Parathyroid adenoma (tissue), 2 donors: ENCODE measurements at regions not wholly inside any gene's neighbourhood (a gene's known extent, or its start where the extent isn't known, plus 50 kb on each side); places are given as distances from the start of the nearest gene placed in this dataset.
A peak's percentile ranks its signal among the peaks of the same experiment; 100 is the strongest.

Source experiments
- H2AFZ ChIP-seq: fragments of 300-600 bp; sonication (generic); one replicate; pipeline ENCODE4 v1.7.0; 2017; ENCODE audit warnings: antibody characterized with exemption, mild to moderate bottlenecking
- H3K27ac ChIP-seq: fragments of 300-600 bp; sonication (generic); one replicate; pipeline ENCODE4 v1.7.0; 2017
- H3K27me3 ChIP-seq: fragments of 300-600 bp; sonication (generic); one replicate; pipeline ENCODE4 v1.7.0; 2017; ENCODE audit warnings: low read length; ENCODE audit not compliant: control insufficient read depth, insufficient read depth
- H3K36me3 ChIP-seq: fragments of 300-600 bp; sonication (generic); one replicate; pipeline ENCODE4 v1.7.0; 2017; ENCODE audit warnings: low read length; ENCODE audit not compliant: control insufficient read depth, insufficient read depth
- H3K4me1 ChIP-seq: fragments of 300-600 bp; sonication (generic); one replicate; pipeline ENCODE4 v1.7.0; 2017; ENCODE audit warnings: control low read depth
- H3K4me2 ChIP-seq: fragments of 300-600 bp; sonication (generic); one replicate; pipeline ENCODE4 v1.7.0; 2017; ENCODE audit warnings: low read length
- H3K4me3 ChIP-seq: fragments of 300-600 bp; sonication (generic); one replicate; pipeline ENCODE4 v1.7.0; 2017; ENCODE audit warnings: low read depth, low read length
- H3K79me2 ChIP-seq: fragments of 300-600 bp; sonication (generic); one replicate; pipeline ENCODE4 v1.7.0; 2017; ENCODE audit warnings: control low read depth
- H3K9ac ChIP-seq: fragments of 300-600 bp; sonication (generic); one replicate; pipeline ENCODE4 v1.7.0; 2017; ENCODE audit warnings: mild to moderate bottlenecking
- H3K9me3 ChIP-seq: fragments of 300-600 bp; sonication (generic); one replicate; pipeline ENCODE4 v1.7.0; 2017; ENCODE audit warnings: low read length; ENCODE audit not compliant: control insufficient read depth
- CTCF ChIP-seq: fragments of 300-600 bp; sonication (generic); IDR thresholded peaks from one replicate; pipeline ENCODE4 v1.7.0; 2017; ENCODE audit warnings: antibody characterized with exemption, mild to moderate bottlenecking
- donor health status: primary hyperparathyroidism.

- H3K36me3 ChIP-seq: no peaks in the 10 kb centered on the region
Measured at GRCh38 chr2:172326211-172326509, 101.2 kb upstream of the ITGA6 start.

GRCh38 chr2:172328103-172328841 lies 99.1 kb upstream of the ITGA6 start:
- Histone ChIP-seq H3K27ac (no peak overlapping the region), H3K27me3 (no peaks in the 10 kb centered on the region), H2AFZ (no peak overlapping the region), H3K9ac (no peak overlapping the region), H3K4me1 (no peaks in the 10 kb centered on the region), H3K4me2 (no peak overlapping the region), H3K79me2 (no peaks in the 10 kb centered on the region), H3K9me3 (no peaks in the 10 kb centered on the region), H3K4me3 (no peak overlapping the region), H3K36me3 (no peaks in the 10 kb centered on the region)
- TF ChIP-seq CTCF: no peak

More at GRCh38 chr2:172326211-172326509, 101.2 kb upstream of the ITGA6 start:
- no peak overlapping the region for H3K4me2 ChIP-seq
- no peak overlapping the region for H2AFZ ChIP-seq
- no peaks in the 10 kb centered on the region for H3K9me3 ChIP-seq
- H3K79me2 ChIP-seq: no peaks in the 10 kb centered on the region
- no peaks in the 10 kb centered on the region for H3K27me3 ChIP-seq
- no peak overlapping the region for H3K27ac ChIP-seq
- TF ChIP-seq CTCF: no peak
- no peaks in the 10 kb centered on the region for H3K4me1 ChIP-seq
- H3K9ac ChIP-seq: no peak overlapping the region
- no peak overlapping the region for H3K4me3 ChIP-seq

- Histone ChIP-seq H3K27me3 (no peaks in the 10 kb centered on the region), H3K9ac (no peak overlapping the region), H3K27ac (peak overlapping the region; percentile 24), H2AFZ (no peak overlapping the region), H3K4me2 (no peak overlapping the region), H3K36me3 (no peaks in the 10 kb centered on the region), H3K9me3 (no peaks in the 10 kb centered on the region), H3K4me1 (no peaks in the 10 kb centered on the region), H3K79me2 (no peaks in the 10 kb centered on the region), H3K4me3 (no peak overlapping the region)
- no peak for TF ChIP-seq CTCF
Measured at GRCh38 chr2:172329416-172329773, 98.0 kb upstream of the ITGA6 start.

GRCh38 chr2:172329774-172330671 lies 97.4 kb upstream of the ITGA6 start:
- H2AFZ ChIP-seq: no peak overlapping the region

More at GRCh38 chr2:172329774-172330671, 97.4 kb upstream of the ITGA6 start:
- Histone ChIP-seq H3K27ac (peak overlapping the region; percentile 57), H3K27me3 (no peaks in the 10 kb centered on the region), H3K9me3 (no peaks in the 10 kb centered on the region), H3K36me3 (no peaks in the 10 kb centered on the region), H3K4me3 (no peak overlapping the region), H3K4me2 (no peak overlapping the region), H3K4me1 (no peaks in the 10 kb centered on the region), H3K79me2 (no peaks in the 10 kb centered on the region), H3K9ac (no peak overlapping the region)
- TF ChIP-seq CTCF: no peak
